Pancreas (tissue), 10 donors: ENCODE measurements at regions not wholly inside any gene's neighbourhood (a gene's known extent, or its start where the extent isn't known, plus 50 kb on each side); places are given as distances from the start of the nearest gene placed in this dataset.

Experiments used
- ATAC-seq, 4 donors: fragments of 200-7000 bp; cut with Tn5 transposase; one replicate each; pipeline versions ENCODE4 v1.8.0 to v1.9.1; 2020; ENCODE audit warnings: mild to moderate bottlenecking in 4 of 4, moderate library complexity in 4 of 4
- DNase-seq, 6 donors: peaks; one replicate each; pipeline ENCODE4 v3.0.0-alpha.2; 2020
- FAIRE-seq: peaks from 2 replicates; lab custom pipeline; 2012; peaks lifted over from hg19 to GRCh38; lab: Jason Lieb, UNC
- H3K27ac ChIP-seq, 4 donors: fragments of 200-600 bp; sonication (generic); 1 replicate in 3 of 4; 2 replicates in 1 of 4; pipeline versions ENCODE4 v1.5.0 to v1.8.0; 2020
- H3K27me3 ChIP-seq, 4 donors: fragments of 200-600 bp; one replicate each; pipeline ENCODE4 v1.8.0; 2021
- H3K36me3 ChIP-seq, 3 donors: fragments of 200-600 bp; sonication (generic) in 1 of 3; one replicate each; pipeline versions ENCODE4 v1.5.0 to v1.8.0; 2020 to 2021
- H3K4me1 ChIP-seq, 3 donors: fragments of 200-600 bp; one replicate each; pipeline ENCODE4 v1.8.0; 2021
- H3K4me3 ChIP-seq, 4 donors: fragments of 200-600 bp; sonication (generic) in 2 of 4; one replicate each; pipeline versions ENCODE4 v1.5.0 to v1.8.0; 2020 to 2021
- H3K9me3 ChIP-seq, 4 donors: fragments of 200-600 bp; one replicate each; pipeline ENCODE4 v1.8.0; 2021
- WGBS, 2 donors: extraction: QIAGEN DNeasy Blood & Tissue Kit; methylation state at CpG; one replicate each; pipeline ENCODE4 v1.1.7; 2013; 5-methylcytosine and 5-hydroxymethylcytosine counted together
- intact Hi-C, 3 donors: fragments of 100-400 bp; cut with DNase I; formaldehyde crosslinking; loops; one replicate each; pipeline versions ENCODE4 v1.11.1 to v1.14.2; 2022
- TF ChIP-seq, protein P1 (sequence below), 4 donors: fragments of 200-600 bp; sonication (generic) in 3 of 4; IDR thresholded peaks; one replicate each; pipeline versions ENCODE4 v1.5.0 to v1.8.0; 2021; ENCODE audit warnings: antibody characterized with exemption in 4 of 4
- donor health status: healthy with polysubstance abuse.
- donor health status: DM: no; HTN: no; CAD: no; lungs with moderate emphysema.
- donor health status: DM: no; HTN: no; CAD: no.
- donor health status: control.
- donor health status: control.
- donor health status: Bipolar disorder and iron deficiency.
- donor health status: DM: yes; HTN: yes; CAD: no.
- donor health status: DM: no; HTN: no; CAD: no.
- donor health status: DM: no; HTN: no; CAD: no.
- donor health status: DM: yes; HTN: yes; CAD: no.

DNA sequence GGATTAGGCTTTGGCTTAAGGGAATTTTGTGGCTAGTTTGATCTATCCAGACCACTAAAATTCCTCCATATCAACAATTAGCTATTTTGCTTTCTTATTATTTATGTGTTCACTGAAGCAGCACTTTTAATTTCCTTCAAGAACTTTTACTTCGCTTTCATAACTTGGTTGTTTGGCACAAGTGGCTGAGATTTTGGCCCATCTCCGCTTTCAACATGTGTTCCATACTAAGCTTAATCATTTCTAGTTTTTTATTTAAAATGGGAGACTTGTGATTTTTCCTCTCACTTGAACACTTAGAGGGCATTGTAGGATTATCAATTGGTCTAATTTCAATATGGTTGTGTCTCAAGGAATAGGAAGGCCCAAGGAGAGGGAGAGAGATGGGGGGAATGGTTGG is 102.4 kb upstream of the HSF2 start:
- H3K36me3 ChIP-seq: no peaks in the 10 kb centered on the region
- 87 to 88% methylated on average over 2 of the region's 2 CpGs for WGBS, 2 donors
- ATAC-seq (no peak), DNase-seq (no peak), FAIRE-seq (no peak)
- H3K4me1 ChIP-seq: no peaks in the 10 kb centered on the region
- TF ChIP-seq, protein P1, sequence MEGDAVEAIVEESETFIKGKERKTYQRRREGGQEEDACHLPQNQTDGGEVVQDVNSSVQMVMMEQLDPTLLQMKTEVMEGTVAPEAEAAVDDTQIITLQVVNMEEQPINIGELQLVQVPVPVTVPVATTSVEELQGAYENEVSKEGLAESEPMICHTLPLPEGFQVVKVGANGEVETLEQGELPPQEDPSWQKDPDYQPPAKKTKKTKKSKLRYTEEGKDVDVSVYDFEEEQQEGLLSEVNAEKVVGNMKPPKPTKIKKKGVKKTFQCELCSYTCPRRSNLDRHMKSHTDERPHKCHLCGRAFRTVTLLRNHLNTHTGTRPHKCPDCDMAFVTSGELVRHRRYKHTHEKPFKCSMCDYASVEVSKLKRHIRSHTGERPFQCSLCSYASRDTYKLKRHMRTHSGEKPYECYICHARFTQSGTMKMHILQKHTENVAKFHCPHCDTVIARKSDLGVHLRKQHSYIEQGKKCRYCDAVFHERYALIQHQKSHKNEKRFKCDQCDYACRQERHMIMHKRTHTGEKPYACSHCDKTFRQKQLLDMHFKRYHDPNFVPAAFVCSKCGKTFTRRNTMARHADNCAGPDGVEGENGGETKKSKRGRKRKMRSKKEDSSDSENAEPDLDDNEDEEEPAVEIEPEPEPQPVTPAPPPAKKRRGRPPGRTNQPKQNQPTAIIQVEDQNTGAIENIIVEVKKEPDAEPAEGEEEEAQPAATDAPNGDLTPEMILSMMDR (IDR thresholded peaks at IDR 0.05): no peak
- no peak overlapping the region for H3K4me3 ChIP-seq
- H3K27me3 ChIP-seq: no peaks in the 10 kb centered on the region
- intact Hi-C loops: no loop called here
- no peaks in the 10 kb centered on the region for H3K9me3 ChIP-seq
- H3K27ac ChIP-seq: no peak overlapping the region

DNA sequence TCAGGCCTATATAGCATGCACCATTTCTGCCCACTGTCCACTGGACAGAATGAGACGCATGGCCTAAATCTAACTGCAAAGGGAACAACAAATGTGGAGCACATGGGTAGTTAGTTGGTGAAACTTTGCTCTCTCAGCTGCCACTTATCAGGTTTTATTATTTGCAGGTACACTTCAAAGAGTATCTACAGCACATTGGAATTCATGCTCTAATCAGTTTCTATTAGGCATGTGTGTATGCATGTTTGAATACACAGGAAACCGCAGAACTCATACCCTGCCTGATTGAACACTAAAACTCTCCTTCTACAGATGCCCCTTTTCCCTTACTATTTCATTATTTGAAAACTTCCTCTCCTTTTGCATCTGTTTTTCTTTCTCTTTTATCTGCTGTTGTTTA is 97.4 kb upstream of the HSF2 start:
- Histone ChIP-seq H3K36me3 (no peaks in the 10 kb centered on the region), H3K4me3 (no peak overlapping the region), H3K27me3 (no peaks in the 10 kb centered on the region), H3K4me1 (no peaks in the 10 kb centered on the region), H3K9me3 (no peaks in the 10 kb centered on the region), H3K27ac (no peak overlapping the region)
- FAIRE-seq (no peak), ATAC-seq (no peak), DNase-seq (no peak)
- TF ChIP-seq, protein P1 (IDR thresholded peaks at IDR 0.05): no peak
- intact Hi-C loops: no loop called here
- WGBS, 2 donors: 66 to 79% methylated on average over 2 of the region's 2 CpGs

DNA sequence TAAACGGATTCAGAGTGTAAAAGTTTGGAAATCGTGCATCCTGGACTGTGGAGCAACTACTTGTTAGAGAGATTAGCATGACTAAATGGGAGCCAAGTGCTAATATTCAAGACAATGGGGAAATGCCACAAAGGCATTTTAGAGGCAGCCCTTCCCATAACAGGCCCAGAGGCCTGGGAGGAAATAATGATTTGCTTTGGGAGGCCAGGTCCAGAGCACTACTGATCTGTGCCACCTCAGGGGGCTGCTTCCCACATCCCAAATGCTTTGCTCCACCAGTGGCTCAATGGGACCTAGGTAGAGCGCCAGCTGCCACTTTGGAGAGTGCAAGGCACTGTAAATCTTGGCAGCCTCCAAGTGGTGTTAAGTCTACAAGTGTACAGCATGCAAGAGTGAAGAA is 91.9 kb upstream of the HSF2 start:
- FAIRE-seq: no peak
- TF ChIP-seq, protein P1 (IDR thresholded peaks at IDR 0.05): no peak
- Histone ChIP-seq H3K4me1 (no peaks in the 10 kb centered on the region), H3K9me3 (no peaks in the 10 kb centered on the region), H3K4me3 (no peak overlapping the region), H3K27ac (peak overlapping the region in 2 of 4 donors; percentile 12 to 22), H3K36me3 (no peaks in the 10 kb centered on the region), H3K27me3 (no peaks in the 10 kb centered on the region)
- WGBS, 2 donors: 88 to 92% methylated on average over 3 of the region's 3 CpGs
- ATAC-seq: no peak
- intact Hi-C loops: no loop called here
- DNase-seq: no peak

DNA sequence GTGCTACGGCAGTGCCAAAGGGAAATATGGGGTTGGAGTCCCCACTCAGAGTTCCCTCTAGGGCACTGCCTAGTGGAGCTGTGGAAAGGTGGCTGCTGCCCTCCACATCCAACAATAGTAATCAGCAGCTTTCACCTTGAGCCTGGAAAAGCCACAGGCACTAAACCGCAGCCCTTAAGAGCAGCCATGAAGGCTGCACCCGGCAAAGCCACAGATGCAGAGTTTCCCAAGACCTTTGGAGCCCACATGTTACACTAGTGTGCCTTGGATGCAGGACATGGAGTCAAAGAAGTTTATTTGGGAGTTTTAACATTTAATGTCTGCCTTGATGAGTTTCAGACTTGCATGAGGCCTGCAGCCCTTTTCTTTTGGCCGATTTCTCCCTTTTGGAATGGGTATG is 91.4 kb upstream of the HSF2 start:
- H3K4me3 ChIP-seq: no peak overlapping the region
- H3K27ac ChIP-seq: peak overlapping the region in 2 of 4 donors; percentile 12 to 22
- DNase-seq: peak; percentile 30 to 69 (median 46)
- H3K4me1 ChIP-seq: no peaks in the 10 kb centered on the region
- ATAC-seq: peak; percentile 89 to 98 (median 94)
- 37 to 51% methylated on average over 4 of the region's 4 CpGs for WGBS, 2 donors
- intact Hi-C loops: no loop called here
- TF ChIP-seq, protein P1 (IDR thresholded peaks at IDR 0.05): no peak
- H3K27me3 ChIP-seq: no peaks in the 10 kb centered on the region
- H3K36me3 ChIP-seq: no peaks in the 10 kb centered on the region
- FAIRE-seq: no peak
- no peaks in the 10 kb centered on the region for H3K9me3 ChIP-seq

DNA sequence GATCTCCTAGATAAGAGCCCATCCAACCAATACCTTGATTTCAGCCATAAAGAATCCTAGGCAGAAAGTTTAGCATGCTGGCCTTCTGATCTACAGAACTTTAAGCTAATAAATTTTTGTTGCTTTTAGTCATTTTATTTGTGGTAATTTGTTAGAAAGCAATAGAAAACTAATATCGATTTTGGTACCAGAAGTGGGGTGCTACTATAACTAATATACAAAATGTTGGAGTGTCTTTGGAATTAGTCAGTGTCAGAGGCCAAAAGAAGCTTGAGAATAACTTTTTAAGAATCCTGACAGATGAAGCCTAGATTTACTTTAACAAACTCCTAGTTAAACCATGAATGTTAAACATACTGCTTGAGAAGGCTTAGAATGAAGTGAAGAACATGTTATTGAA is 83.6 kb upstream of the HSF2 start:
- H3K4me3 ChIP-seq: no peak overlapping the region
- intact Hi-C loops: no loop called here
- H3K4me1 ChIP-seq: no peaks in the 10 kb centered on the region
- no peak for ATAC-seq
- WGBS, 2 donors: 23 to 47% methylated on average over 1 of the region's 1 CpG
- no peak overlapping the region for H3K27ac ChIP-seq
- TF ChIP-seq, protein P1 (IDR thresholded peaks at IDR 0.05): no peak
- H3K9me3 ChIP-seq: no peaks in the 10 kb centered on the region
- H3K27me3 ChIP-seq: no peaks in the 10 kb centered on the region
- H3K36me3 ChIP-seq: no peaks in the 10 kb centered on the region
- no peak for FAIRE-seq
- no peak for DNase-seq
